ENCODE measurements at regions not wholly inside any gene's neighbourhood (a gene's known extent, or its start where the extent isn't known, plus 50 kb on each side); places are given as distances from the start of the nearest gene placed in this dataset.

GRCh38 chr11:90363739-90364138 is 140.9 kb upstream of the CHORDC1 start (continued):
- no peak for TF ChIP-seq ZNF263 (CRISPR knock-in tag; IDR thresholded peaks at IDR 0.05; ENCODE audit: low read depth)
- no peak for TF ChIP-seq JAZF1 (CRISPR knock-in tag; IDR thresholded peaks at IDR 0.05)
- no peak for TF ChIP-seq NR1H2 (CRISPR knock-in tag; IDR thresholded peaks at IDR 0.05)
- no peak for TF ChIP-seq FOXP4 (CRISPR knock-in tag; IDR thresholded peaks at IDR 0.05)
- no peak for TF ChIP-seq ZNF138 (CRISPR knock-in tag; conservative IDR thresholded peaks at IDR 0.05)
- TF ChIP-seq ELF4 (CRISPR knock-in tag; IDR thresholded peaks at IDR 0.05; ENCODE audit: low read depth): no peak
- no peak for TF ChIP-seq TP53 (CRISPR knock-in tag; IDR thresholded peaks at IDR 0.05)
- TF ChIP-seq E2F5 (CRISPR knock-in tag; IDR thresholded peaks at IDR 0.05): no peak

DNA sequence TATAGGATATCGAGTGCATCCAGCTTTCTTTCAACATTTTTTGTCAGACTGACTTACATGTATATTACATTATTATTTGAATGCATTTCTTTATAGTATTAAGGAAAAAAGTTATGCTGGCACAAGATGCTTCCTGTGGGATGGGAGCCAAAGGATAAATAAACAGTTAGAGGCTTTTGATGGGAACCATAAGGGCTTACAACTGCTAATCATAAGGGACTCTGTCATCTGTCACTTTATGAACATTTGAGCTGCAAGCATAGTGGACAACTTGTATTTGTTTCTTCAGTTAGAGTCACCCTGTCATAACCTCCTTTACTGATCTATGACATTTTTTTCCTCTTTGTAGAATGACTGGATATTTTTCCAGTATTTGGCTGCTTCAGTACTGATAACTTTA is 132.4 kb upstream of the CHORDC1 start:
- ATAC-seq: no peak
- peaks cover 4% of the 10 kb centered on the region; the same call in 1 of the 2 replicates for H3K9me3 Mint-ChIP-seq
- no peak overlapping the region for H3K4me3 Mint-ChIP-seq
- DNase-seq (ENCODE audit: low spot score): no peak
- ChIA-PET CTCF (no interaction called here), POLR2A (no interaction called here)
- H3K27ac Mint-ChIP-seq: no peak overlapping the region
- no peak for TF ChIP-seq TP53 (CRISPR knock-in tag; IDR thresholded peaks at IDR 0.05)
- TF ChIP-seq, protein P1, sequence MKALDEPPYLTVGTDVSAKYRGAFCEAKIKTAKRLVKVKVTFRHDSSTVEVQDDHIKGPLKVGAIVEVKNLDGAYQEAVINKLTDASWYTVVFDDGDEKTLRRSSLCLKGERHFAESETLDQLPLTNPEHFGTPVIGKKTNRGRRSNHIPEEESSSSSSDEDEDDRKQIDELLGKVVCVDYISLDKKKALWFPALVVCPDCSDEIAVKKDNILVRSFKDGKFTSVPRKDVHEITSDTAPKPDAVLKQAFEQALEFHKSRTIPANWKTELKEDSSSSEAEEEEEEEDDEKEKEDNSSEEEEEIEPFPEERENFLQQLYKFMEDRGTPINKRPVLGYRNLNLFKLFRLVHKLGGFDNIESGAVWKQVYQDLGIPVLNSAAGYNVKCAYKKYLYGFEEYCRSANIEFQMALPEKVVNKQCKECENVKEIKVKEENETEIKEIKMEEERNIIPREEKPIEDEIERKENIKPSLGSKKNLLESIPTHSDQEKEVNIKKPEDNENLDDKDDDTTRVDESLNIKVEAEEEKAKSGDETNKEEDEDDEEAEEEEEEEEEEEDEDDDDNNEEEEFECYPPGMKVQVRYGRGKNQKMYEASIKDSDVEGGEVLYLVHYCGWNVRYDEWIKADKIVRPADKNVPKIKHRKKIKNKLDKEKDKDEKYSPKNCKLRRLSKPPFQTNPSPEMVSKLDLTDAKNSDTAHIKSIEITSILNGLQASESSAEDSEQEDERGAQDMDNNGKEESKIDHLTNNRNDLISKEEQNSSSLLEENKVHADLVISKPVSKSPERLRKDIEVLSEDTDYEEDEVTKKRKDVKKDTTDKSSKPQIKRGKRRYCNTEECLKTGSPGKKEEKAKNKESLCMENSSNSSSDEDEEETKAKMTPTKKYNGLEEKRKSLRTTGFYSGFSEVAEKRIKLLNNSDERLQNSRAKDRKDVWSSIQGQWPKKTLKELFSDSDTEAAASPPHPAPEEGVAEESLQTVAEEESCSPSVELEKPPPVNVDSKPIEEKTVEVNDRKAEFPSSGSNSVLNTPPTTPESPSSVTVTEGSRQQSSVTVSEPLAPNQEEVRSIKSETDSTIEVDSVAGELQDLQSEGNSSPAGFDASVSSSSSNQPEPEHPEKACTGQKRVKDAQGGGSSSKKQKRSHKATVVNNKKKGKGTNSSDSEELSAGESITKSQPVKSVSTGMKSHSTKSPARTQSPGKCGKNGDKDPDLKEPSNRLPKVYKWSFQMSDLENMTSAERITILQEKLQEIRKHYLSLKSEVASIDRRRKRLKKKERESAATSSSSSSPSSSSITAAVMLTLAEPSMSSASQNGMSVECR (CRISPR knock-in tag; IDR thresholded peaks at IDR 0.05; ENCODE audit: borderline replicate concordance): no peak
- TF ChIP-seq GABPB1 (CRISPR knock-in tag; IDR thresholded peaks at IDR 0.05): no peak
- TF ChIP-seq SP1 (CRISPR knock-in tag; conservative IDR thresholded peaks at IDR 0.05): no peak
- TF ChIP-seq JUN (CRISPR knock-in tag; IDR thresholded peaks at IDR 0.05): no peak
- TF ChIP-seq MYBL2 (CRISPR knock-in tag; IDR thresholded peaks at IDR 0.05): no peak
- TF ChIP-seq HMGXB4 (CRISPR knock-in tag; IDR thresholded peaks at IDR 0.05): no peak
- no peak for TF ChIP-seq USF2 (CRISPR knock-in tag; IDR thresholded peaks at IDR 0.05)
- no peak for TF ChIP-seq ZNF232 (CRISPR knock-in tag; IDR thresholded peaks at IDR 0.05)
- TF ChIP-seq TEAD4 (CRISPR knock-in tag; IDR thresholded peaks at IDR 0.05): no peak
- TF ChIP-seq ZNF396 (CRISPR knock-in tag; IDR thresholded peaks at IDR 0.05; ENCODE audit: borderline replicate concordance): no peak
- TF ChIP-seq ESRRA (CRISPR knock-in tag; IDR thresholded peaks at IDR 0.05; ENCODE audit: borderline replicate concordance): no peak
- TF ChIP-seq, protein P2, sequence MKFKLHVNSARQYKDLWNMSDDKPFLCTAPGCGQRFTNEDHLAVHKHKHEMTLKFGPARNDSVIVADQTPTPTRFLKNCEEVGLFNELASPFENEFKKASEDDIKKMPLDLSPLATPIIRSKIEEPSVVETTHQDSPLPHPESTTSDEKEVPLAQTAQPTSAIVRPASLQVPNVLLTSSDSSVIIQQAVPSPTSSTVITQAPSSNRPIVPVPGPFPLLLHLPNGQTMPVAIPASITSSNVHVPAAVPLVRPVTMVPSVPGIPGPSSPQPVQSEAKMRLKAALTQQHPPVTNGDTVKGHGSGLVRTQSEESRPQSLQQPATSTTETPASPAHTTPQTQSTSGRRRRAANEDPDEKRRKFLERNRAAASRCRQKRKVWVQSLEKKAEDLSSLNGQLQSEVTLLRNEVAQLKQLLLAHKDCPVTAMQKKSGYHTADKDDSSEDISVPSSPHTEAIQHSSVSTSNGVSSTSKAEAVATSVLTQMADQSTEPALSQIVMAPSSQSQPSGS (CRISPR knock-in tag; IDR thresholded peaks at IDR 0.05; ENCODE audit: borderline replicate concordance, low read depth): no peak
- no peak for TF ChIP-seq PREB (CRISPR knock-in tag; IDR thresholded peaks at IDR 0.05; ENCODE audit: borderline replicate concordance)
- no peaks in the 10 kb centered on the region for H3K4me1 Mint-ChIP-seq
- H3K27me3 Mint-ChIP-seq (ENCODE audit: low read depth): no peaks in the 10 kb centered on the region
- no peaks in the 10 kb centered on the region for H3K36me3 Mint-ChIP-seq
